ENCODE measurements at regions not wholly inside any gene's neighbourhood (a gene's known extent, or its start where the extent isn't known, plus 50 kb on each side); places are given as distances from the start of the nearest gene placed in this dataset.

DNA sequence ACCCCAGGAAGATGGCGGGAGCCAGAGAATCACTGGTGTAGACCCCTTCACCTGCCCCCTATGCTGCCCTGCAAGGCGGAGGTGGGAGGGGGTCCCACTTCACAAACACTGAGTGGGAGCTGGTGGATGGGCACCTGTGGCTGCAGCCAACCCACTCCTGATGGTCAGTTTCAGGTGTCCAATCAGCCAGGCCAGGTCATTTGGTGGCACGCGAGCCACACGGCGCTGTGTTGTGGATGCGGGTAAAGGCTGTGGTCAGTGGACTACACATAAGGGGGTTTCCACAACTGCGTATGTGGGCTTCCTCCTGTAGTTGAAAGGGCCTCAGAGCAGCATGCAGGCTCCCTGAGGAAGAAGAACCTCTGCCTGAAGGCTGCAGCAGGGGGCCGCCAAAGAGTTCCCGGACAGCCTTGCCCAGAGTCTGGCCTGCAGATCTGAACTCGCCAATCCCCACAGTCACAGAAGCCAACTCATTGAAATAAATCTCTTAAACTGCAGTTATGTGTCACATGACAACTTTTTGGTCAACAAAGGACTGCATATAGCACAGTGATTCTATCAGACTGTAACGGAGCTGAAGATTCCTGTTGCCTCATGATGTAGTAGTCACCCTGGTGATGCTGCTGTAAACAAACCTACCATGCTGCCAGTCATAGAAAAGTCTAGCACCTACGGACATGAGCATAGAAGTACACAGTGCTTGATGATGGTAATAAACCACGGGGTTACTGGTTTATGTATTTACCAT is 284.7 kb upstream of the IRX2 start:
- no peak for TF ChIP-seq EZH2phosphoT487 (IDR thresholded peaks at IDR 0.05; ENCODE audit: insufficient read depth, low read depth)
- TF ChIP-seq EZH2 (IDR thresholded peaks at IDR 0.05; ENCODE audit: insufficient read depth, poor library complexity, severe bottlenecking) = no peak

Measured in GM23248 (cell line).